ENCODE measurements at regions not wholly inside any gene's neighbourhood (a gene's known extent, or its start where the extent isn't known, plus 50 kb on each side); places are given as distances from the start of the nearest gene placed in this dataset.
"Not testable (repeated sequence)": the region's sequence is repeated elsewhere in the genome, so short reads cannot be mapped to it uniquely, and the experiment has no call there.

- Histone ChIP-seq H3K27ac (no peak overlapping the region), H3K4me3 (no peak overlapping the region), H3K4me1 (replicated peaks in 1 of 2) (no peaks in the 10 kb centered on the region)
- no peak for ATAC-seq (replicated peaks in 6 of 8)
- 0 to 82% (median 40%) methylated on average over 1 to 5 of the region's 5 CpGs for WGBS, 10 experiments
- in situ Hi-C loops (cut with MboI; ENCODE audit: low pct_unique_long_range_greater_than_20kb in 2 of 9, low sequenced_read_pairs in 9 of 9, unreplicated experiment in 9 of 9) = no loop called here
Observed at GRCh38 chr7:153543232-153543631, 509.0 kb upstream of the DPP6 start.

GRCh38 chr7:153550173-153550572 is 502.0 kb upstream of the DPP6 start:
- in situ Hi-C loops (cut with MboI; ENCODE audit: low pct_unique_long_range_greater_than_20kb in 2 of 9, low sequenced_read_pairs in 9 of 9, unreplicated experiment in 9 of 9) = no loop called here
- H3K4me3 ChIP-seq = no peak overlapping the region
- no peaks in the 10 kb centered on the region for H3K4me1 ChIP-seq (replicated peaks in 1 of 2)
- no peak for ATAC-seq (replicated peaks in 6 of 8)
- H3K27ac ChIP-seq = no peak overlapping the region
- WGBS, 10 experiments = 0 to 100% (median 21%) methylated on average over 1 of the region's 1 CpG; no CpG with 5 or more reads in 4 of the 10 experiments

- Histone ChIP-seq H3K4me1 (replicated peaks in 1 of 2) (no peaks in the 10 kb centered on the region), H3K4me3 (no peak overlapping the region), H3K27ac (no peak overlapping the region)
- 0 to 81% (median 28%) methylated on average over 1 to 6 of the region's 6 CpGs; no CpG with 5 or more reads in 1 of the 10 experiments for WGBS, 10 experiments
- ATAC-seq (replicated peaks in 6 of 8) = no peak
- in situ Hi-C loops (cut with MboI; ENCODE audit: low pct_unique_long_range_greater_than_20kb in 2 of 9, low sequenced_read_pairs in 9 of 9, unreplicated experiment in 9 of 9) = no loop called here
Observed at GRCh38 chr7:153564391-153564790, 487.8 kb upstream of the DPP6 start.

GRCh38 chr7:153566324-153566723 is 485.9 kb upstream of the DPP6 start:
- no peaks in the 10 kb centered on the region for H3K4me1 ChIP-seq (replicated peaks in 1 of 2)
- in situ Hi-C loops (cut with MboI; ENCODE audit: low pct_unique_long_range_greater_than_20kb in 2 of 9, low sequenced_read_pairs in 9 of 9, unreplicated experiment in 9 of 9) = no loop called here
- H3K4me3 ChIP-seq = no peak overlapping the region
- H3K27ac ChIP-seq = no peak overlapping the region
- no peak for ATAC-seq (replicated peaks in 6 of 8)
- 8 to 100% (median 80%) methylated on average over 1 to 6 of the region's 6 CpGs; no CpG with 5 or more reads in 5 of the 10 experiments for WGBS, 10 experiments

- WGBS, 10 experiments = 0 to 100% (median 33%) methylated on average over 1 to 5 of the region's 5 CpGs; no CpG with 5 or more reads in 1 of the 10 experiments
- in situ Hi-C loops (cut with MboI; ENCODE audit: low pct_unique_long_range_greater_than_20kb in 2 of 9, low sequenced_read_pairs in 9 of 9, unreplicated experiment in 9 of 9) = no loop called here
- H3K4me3 ChIP-seq = no peak overlapping the region
- H3K27ac ChIP-seq = no peak overlapping the region
- no peaks in the 10 kb centered on the region for H3K4me1 ChIP-seq (replicated peaks in 1 of 2)
- no peak for ATAC-seq (replicated peaks in 6 of 8)
Observed at GRCh38 chr7:153567426-153567825, 484.8 kb upstream of the DPP6 start.

GRCh38 chr7:153569520-153569919 is 482.7 kb upstream of the DPP6 start:
- H3K4me1 ChIP-seq (replicated peaks in 1 of 2); H3K27ac ChIP-seq; H3K4me3 ChIP-seq; ATAC-seq (replicated peaks in 6 of 8); in situ Hi-C loops (cut with MboI; ENCODE audit: low pct_unique_long_range_greater_than_20kb in 2 of 9, low sequenced_read_pairs in 9 of 9, unreplicated experiment in 9 of 9): not testable (repeated sequence)
- WGBS, 10 experiments = 0 to 100% (median 45%) methylated on average over 1 of the region's 1 CpG; no CpG with 5 or more reads in 4 of the 10 experiments

GRCh38 chr7:153576096-153576495 is 476.1 kb upstream of the DPP6 start:
- no peak overlapping the region for H3K27ac ChIP-seq
- WGBS, 10 experiments = 2 to 86% (median 33%) methylated on average over 1 of the region's 1 CpG; no CpG with 5 or more reads in 1 of the 10 experiments
- in situ Hi-C loops (cut with MboI; ENCODE audit: low pct_unique_long_range_greater_than_20kb in 2 of 9, low sequenced_read_pairs in 9 of 9, unreplicated experiment in 9 of 9) = no loop called here
- H3K4me1 ChIP-seq (replicated peaks in 1 of 2) = no peaks in the 10 kb centered on the region
- ATAC-seq (replicated peaks in 6 of 8) = no peak
- no peak overlapping the region for H3K4me3 ChIP-seq

- ATAC-seq (replicated peaks in 6 of 8) = no peak
- no peak overlapping the region for H3K27ac ChIP-seq
- H3K4me3 ChIP-seq = no peak overlapping the region
- H3K4me1 ChIP-seq (replicated peaks in 1 of 2) = no peaks in the 10 kb centered on the region
- WGBS, 10 experiments = 0 to 61% (median 4%) methylated on average over 1 to 3 of the region's 3 CpGs; no CpG with 5 or more reads in 1 of the 10 experiments
- in situ Hi-C loops (cut with MboI; ENCODE audit: low pct_unique_long_range_greater_than_20kb in 2 of 9, low sequenced_read_pairs in 9 of 9, unreplicated experiment in 9 of 9) = no loop called here
Observed at GRCh38 chr7:153581419-153581818, 470.8 kb upstream of the DPP6 start.

GRCh38 chr7:153584132-153584531 is 468.1 kb upstream of the DPP6 start:
- Histone ChIP-seq H3K4me1 (replicated peaks in 1 of 2) (no peaks in the 10 kb centered on the region), H3K4me3 (no peak overlapping the region), H3K27ac (no peak overlapping the region)
- ATAC-seq (replicated peaks in 6 of 8) = no peak
- 0 to 69% (median 49%) methylated on average over 1 to 3 of the region's 3 CpGs; no CpG with 5 or more reads in 1 of the 10 experiments for WGBS, 10 experiments
- in situ Hi-C loops (cut with MboI; ENCODE audit: low pct_unique_long_range_greater_than_20kb in 2 of 9, low sequenced_read_pairs in 9 of 9, unreplicated experiment in 9 of 9) = no loop called here

- 0 to 80% (median 30%) methylated on average over 1 to 5 of the region's 5 CpGs; no CpG with 5 or more reads in 1 of the 10 experiments for WGBS, 10 experiments
- no peak overlapping the region for H3K4me3 ChIP-seq
- no peak for ATAC-seq (replicated peaks in 6 of 8)
- no peak overlapping the region for H3K27ac ChIP-seq
- in situ Hi-C loops (cut with MboI; ENCODE audit: low pct_unique_long_range_greater_than_20kb in 2 of 9, low sequenced_read_pairs in 9 of 9, unreplicated experiment in 9 of 9) = no loop called here
- H3K4me1 ChIP-seq (replicated peaks in 1 of 2) = no peaks in the 10 kb centered on the region
Observed at GRCh38 chr7:153588586-153588985, 463.6 kb upstream of the DPP6 start.

- WGBS, 10 experiments = 7 to 84% (median 49%) methylated on average over 1 to 6 of the region's 16 CpGs; no CpG with 5 or more reads in 2 of the 10 experiments
- no peak overlapping the region for H3K27ac ChIP-seq
- ATAC-seq (replicated peaks in 6 of 8) = no peak
- no peaks in the 10 kb centered on the region for H3K4me1 ChIP-seq (replicated peaks in 1 of 2)
- in situ Hi-C loops (cut with MboI; ENCODE audit: low pct_unique_long_range_greater_than_20kb in 2 of 9, low sequenced_read_pairs in 9 of 9, unreplicated experiment in 9 of 9) = no loop called here
- no peak overlapping the region for H3K4me3 ChIP-seq
Observed at GRCh38 chr7:153590136-153590535, 462.1 kb upstream of the DPP6 start.

- whole genome bisulfite sequencing, 10 experiments = 20 to 100% (median 63%) methylated on average over 1 to 9 of the region's 11 CpGs; no CpG with 5 or more reads in 1 of the 10 experiments
- in situ Hi-C loops (cut with MboI; ENCODE audit: low pct_unique_long_range_greater_than_20kb in 2 of 9, low sequenced_read_pairs in 9 of 9, unreplicated experiment in 9 of 9) = no loop called here
- no peak for ATAC-seq (replicated peaks in 6 of 8)
- no peak overlapping the region for H3K4me3 ChIP-seq
- H3K27ac ChIP-seq = no peak overlapping the region
- no peaks in the 10 kb centered on the region for H3K4me1 ChIP-seq (replicated peaks in 1 of 2)
Observed at GRCh38 chr7:153590571-153590970, 461.6 kb upstream of the DPP6 start.

- WGBS, 10 experiments = 0 to 83% (median 8%) methylated on average over 1 to 3 of the region's 3 CpGs; no CpG with 5 or more reads in 5 of the 10 experiments
- Histone ChIP-seq H3K4me1 (replicated peaks in 1 of 2) (no peaks in the 10 kb centered on the region), H3K4me3 (no peak overlapping the region), H3K27ac (no peak overlapping the region)
- no peak for ATAC-seq (replicated peaks in 6 of 8)
- in situ Hi-C loops (cut with MboI; ENCODE audit: low pct_unique_long_range_greater_than_20kb in 2 of 9, low sequenced_read_pairs in 9 of 9, unreplicated experiment in 9 of 9) = no loop called here
Observed at GRCh38 chr7:153607354-153607753, 444.8 kb upstream of the DPP6 start.

- peak in 1 of 8 experiments; percentile 21 for ATAC-seq (replicated peaks in 6 of 8)
- 0 to 67% (median 17%) methylated on average over 1 to 8 of the region's 8 CpGs; no CpG with 5 or more reads in 3 of the 10 experiments for WGBS, 10 experiments
- in situ Hi-C loops (cut with MboI; ENCODE audit: low pct_unique_long_range_greater_than_20kb in 2 of 9, low sequenced_read_pairs in 9 of 9, unreplicated experiment in 9 of 9) = no loop called here
Observed at GRCh38 chr7:153616711-153617325, 435.4 kb upstream of the DPP6 start.

More at GRCh38 chr7:153616711-153617325, 435.4 kb upstream of the DPP6 start:
- H3K27ac ChIP-seq = no peak overlapping the region
- no peaks in the 10 kb centered on the region for H3K4me1 ChIP-seq (replicated peaks in 1 of 2)
- H3K4me3 ChIP-seq = no peak overlapping the region

All from motor neuron (in vitro differentiated cells).